PC-9 (cell line): ENCODE measurements at regions not wholly inside any gene's neighbourhood (a gene's known extent, or its start where the extent isn't known, plus 50 kb on each side); places are given as distances from the start of the nearest gene placed in this dataset.

ENCODE experiments used
- BruUV-seq: library from RNA; stranded (reverse); fragments of 400-500 nt; replicated peaks from 2 replicates; lab custom pipeline; 2021; lab: Mats Ljungman, UMichigan
- CTCF ChIA-PET: fragments of 300-600 bp; sonication (Branson Sonifier 250); formaldehyde crosslinking; loops from one replicate; lab custom pipeline; 2022; ENCODE audit warnings: antibody characterized with exemption; lab: Charles Lee
- POLR2A ChIA-PET: fragments of 300-600 bp; sonication (Branson Sonifier 250); formaldehyde crosslinking; loops from one replicate; lab custom pipeline; 2022; ENCODE audit warnings: antibody characterized with exemption; ENCODE audit not compliant: unreplicated experiment; lab: Charles Lee
- DNase-seq, 2 experiments: peaks; one replicate each; pipeline versions ENCODE4 v3.0.0 to v3.0.0-alpha.2; 2015 to 2022; ENCODE audit warnings: mixed read lengths in 1 of 2
- H2AFZ ChIP-seq: fragments of 200-600 bp; sonication (generic); 2 replicates; pipeline ENCODE4 v1.8.1; 2017; ENCODE audit warnings: antibody characterized with exemption
- H3F3A ChIP-seq: fragments of 200-600 bp; sonication (generic); 2 replicates; pipeline ENCODE4 v1.8.1; 2017; ENCODE audit warnings: antibody characterized with exemption, mild to moderate bottlenecking, low read depth; ENCODE audit not compliant: insufficient read depth
- H3K27ac ChIP-seq: fragments of 200-600 bp; sonication (generic); 2 replicates; pipeline ENCODE4 v1.6.1; 2016; ENCODE audit warnings: mixed run types
- H3K27me3 ChIP-seq: fragments of 200-600 bp; sonication (generic); 2 replicates; pipeline ENCODE4 v1.6.1; 2016; ENCODE audit warnings: low read depth, mixed run types; ENCODE audit not compliant: insufficient read depth
- H3K36me3 ChIP-seq: fragments of 200-600 bp; sonication (generic); 2 replicates; pipeline ENCODE4 v1.6.1; 2016; ENCODE audit warnings: low read depth, mixed run types
- H3K4me1 ChIP-seq: fragments of 200-600 bp; sonication (generic); replicated peaks from 2 replicates; pipeline ENCODE4 v1.6.1; 2016; ENCODE audit warnings: mixed run types; ENCODE audit not compliant: insufficient read depth
- H3K4me2 ChIP-seq: fragments of 200-600 bp; sonication (generic); 2 replicates; pipeline ENCODE4 v1.6.1; 2017; ENCODE audit warnings: mixed run types
- H3K4me3 ChIP-seq: fragments of 200-600 bp; sonication (generic); 2 replicates; pipeline ENCODE4 v1.6.1; 2016; ENCODE audit warnings: mixed run types
- H3K79me2 ChIP-seq: fragments of 200-600 bp; sonication (generic); 2 replicates; pipeline ENCODE4 v1.6.1; 2017; ENCODE audit warnings: low read depth, mixed run types
- H3K9me2 ChIP-seq: fragments of 200-600 bp; sonication (generic); 2 replicates; pipeline ENCODE4 v1.8.1; 2017; ENCODE audit warnings: mild to moderate bottlenecking; ENCODE audit not compliant: insufficient read depth
- H3K9me3 ChIP-seq: fragments of 200-600 bp; sonication (generic); 2 replicates; pipeline ENCODE4 v1.8.1; 2016; ENCODE audit warnings: low read depth; ENCODE audit not compliant: insufficient read depth
- H4K20me1 ChIP-seq: fragments of 200-600 bp; sonication (generic); 2 replicates; pipeline ENCODE4 v1.8.1; 2017; ENCODE audit not compliant: insufficient read depth
- CTCF ChIP-seq: fragments of 200-600 bp; sonication (generic); conservative IDR thresholded peaks from 2 replicates; pipeline ENCODE4 v1.6.1; 2017; ENCODE audit warnings: mixed run types, antibody characterized with exemption, mild to moderate bottlenecking, moderate library complexity
- EZH2 ChIP-seq: fragments of 200-600 bp; sonication (generic); IDR thresholded peaks from 2 replicates; pipeline ENCODE4 v1.8.0; 2017; ENCODE audit warnings: antibody characterized with exemption, low read depth
- intact Hi-C: fragments of 100-400 bp; cut with micrococcal nuclease; formaldehyde crosslinking; loops from one replicate; pipeline ENCODE4 v1.10.0; 2022; ENCODE audit not compliant: unreplicated experiment

DNA sequence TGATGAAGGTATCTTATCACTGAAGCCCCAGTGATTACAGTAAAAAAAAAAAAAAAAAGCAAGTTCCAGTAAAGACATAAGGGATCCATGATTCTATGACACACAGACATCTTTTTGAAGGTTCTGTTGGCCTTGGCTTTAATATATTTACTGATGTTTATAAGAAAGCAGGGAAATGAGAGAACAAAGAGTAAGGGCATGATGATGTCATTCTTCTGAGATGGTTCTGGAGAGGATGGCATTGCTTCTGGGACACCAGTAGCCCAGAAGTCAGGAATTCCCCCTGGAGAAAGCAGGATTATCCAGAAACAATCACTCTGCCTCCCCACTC lies 233.6 kb downstream of the FAM76B start:
- TF ChIP-seq CTCF, result no peak
- TF ChIP-seq EZH2, result no peak
- Histone ChIP-seq H2AFZ (no peak overlapping the region), H3K9me2 (no peaks in the 10 kb centered on the region), H3K4me2 (no peak overlapping the region), H3K79me2 (no peaks in the 10 kb centered on the region), H3K36me3 (no peaks in the 10 kb centered on the region), H3K27ac (no peak overlapping the region), H3F3A (no peaks in the 10 kb centered on the region), H4K20me1 (no peaks in the 10 kb centered on the region), H3K27me3 (no peaks in the 10 kb centered on the region), H3K4me1 (no peaks in the 10 kb centered on the region), H3K9me3 (no peaks in the 10 kb centered on the region), H3K4me3 (no peak overlapping the region)
- CTCF ChIA-PET, result no interaction called here
- no TSS peak for BruUV-seq
- intact Hi-C loops, result no loop called here
- no peak for DNase-seq
- POLR2A ChIA-PET, result no interaction called here

- ChIA-PET CTCF (interaction anchor here (0.6 kb wide), 1 partner anchor 144 kb away, joined by 3 read pairs; no protein-coding TSS in a partner anchor), POLR2A (no interaction called here)
- H3K27ac ChIP-seq, result no peak overlapping the region
- H3F3A ChIP-seq, result no peaks in the 10 kb centered on the region
- no peaks in the 10 kb centered on the region for H3K9me2 ChIP-seq
- no peak overlapping the region for H2AFZ ChIP-seq
- no peak overlapping the region for H3K4me2 ChIP-seq
- intact Hi-C loops, result no loop called here
- H3K4me3 ChIP-seq, result no peak overlapping the region
- H3K27me3 ChIP-seq, result no peaks in the 10 kb centered on the region
- no peak for TF ChIP-seq EZH2
- no peak for DNase-seq
- no TSS peak for BruUV-seq
- no peaks in the 10 kb centered on the region for H3K79me2 ChIP-seq
- H4K20me1 ChIP-seq, result no peaks in the 10 kb centered on the region
- H3K9me3 ChIP-seq, result no peaks in the 10 kb centered on the region
- H3K36me3 ChIP-seq, result no peaks in the 10 kb centered on the region
- no peaks in the 10 kb centered on the region for H3K4me1 ChIP-seq
Measured at GRCh38 chr11:95554911-95555310, 234.7 kb downstream of the FAM76B start.

DNA sequence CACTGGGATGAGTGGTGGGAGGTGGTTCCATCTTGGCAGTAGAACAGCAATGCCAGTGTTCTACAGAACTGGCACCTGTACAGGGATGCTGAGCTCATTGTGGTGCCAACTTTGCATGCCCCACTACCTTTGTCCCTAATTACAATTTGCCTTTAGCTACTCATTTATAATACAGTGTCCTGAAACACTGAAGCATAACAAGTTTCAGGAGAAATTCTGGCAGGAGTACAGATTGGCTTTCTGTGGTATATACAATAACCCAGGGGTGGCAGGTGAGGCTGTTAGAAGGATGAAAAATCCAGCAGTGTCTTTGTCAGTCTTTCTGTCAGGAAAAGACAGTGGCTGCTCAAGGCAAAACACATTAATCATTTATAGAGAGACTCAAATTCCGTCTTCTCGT lies 240.3 kb downstream of the FAM76B start:
- no peaks in the 10 kb centered on the region for H3K9me2 ChIP-seq
- no peaks in the 10 kb centered on the region for H3K36me3 ChIP-seq
- no peaks in the 10 kb centered on the region for H3K4me1 ChIP-seq
- H3K27me3 ChIP-seq, result no peaks in the 10 kb centered on the region
- no peak for DNase-seq
- H3K27ac ChIP-seq, result no peak overlapping the region
- no peaks in the 10 kb centered on the region for H3K9me3 ChIP-seq
- no TSS peak for BruUV-seq
- no peak overlapping the region for H3K4me2 ChIP-seq
- ChIA-PET CTCF (no interaction called here), POLR2A (no interaction called here)
- H2AFZ ChIP-seq, result no peak overlapping the region
- TF ChIP-seq CTCF (no peak), EZH2 (no peak)
- no peaks in the 10 kb centered on the region for H4K20me1 ChIP-seq
- H3F3A ChIP-seq, result no peaks in the 10 kb centered on the region
- H3K4me3 ChIP-seq, result no peak overlapping the region
- intact Hi-C loops, result no loop called here
- no peaks in the 10 kb centered on the region for H3K79me2 ChIP-seq

- H3K27ac ChIP-seq, result no peak overlapping the region
- ChIA-PET CTCF (interaction anchor here (0.6 kb wide), 1 partner anchor 389 kb away, joined by 3 read pairs; no protein-coding TSS in a partner anchor), POLR2A (no interaction called here)
- no TSS peak for BruUV-seq
- no peaks in the 10 kb centered on the region for H3K4me1 ChIP-seq
- no peaks in the 10 kb centered on the region for H3F3A ChIP-seq
- H4K20me1 ChIP-seq, result no peaks in the 10 kb centered on the region
- no peak for DNase-seq
- no peaks in the 10 kb centered on the region for H3K36me3 ChIP-seq
- no peaks in the 10 kb centered on the region for H3K9me3 ChIP-seq
- H3K4me3 ChIP-seq, result no peak overlapping the region
- TF ChIP-seq EZH2, result no peak
- TF ChIP-seq CTCF, result no peak
- H3K27me3 ChIP-seq, result no peaks in the 10 kb centered on the region
- H3K79me2 ChIP-seq, result no peaks in the 10 kb centered on the region
- intact Hi-C loops, result no loop called here
- H3K9me2 ChIP-seq, result no peaks in the 10 kb centered on the region
- H3K4me2 ChIP-seq, result no peak overlapping the region
- H2AFZ ChIP-seq, result no peak overlapping the region
Measured at GRCh38 chr11:95548416-95548815, 241.2 kb downstream of the FAM76B start.
